ENCODE measurements at regions not wholly inside any gene's neighbourhood (a gene's known extent, or its start where the extent isn't known, plus 50 kb on each side); places are given as distances from the start of the nearest gene placed in this dataset.

DNA sequence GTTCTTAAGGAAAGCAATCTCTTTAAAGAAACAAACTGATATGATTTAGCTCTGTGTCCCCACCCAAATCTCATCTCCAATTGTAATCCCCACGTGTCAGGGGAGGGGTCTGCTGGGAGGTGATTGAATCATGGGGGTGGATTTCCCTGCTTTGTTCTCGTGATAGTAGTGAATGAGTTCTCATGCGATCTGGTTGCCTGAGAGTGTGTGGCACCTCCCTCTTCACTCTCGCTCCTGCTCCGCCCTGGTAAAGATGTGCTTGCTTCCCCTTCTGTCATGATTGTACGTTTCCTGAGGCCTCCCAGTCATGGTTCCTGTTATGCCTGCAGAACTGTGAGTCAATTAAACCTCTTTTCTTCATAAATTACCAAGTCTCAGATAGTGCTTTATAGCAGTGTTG is 412.7 kb upstream of the SMC2 start:
- DNase-seq (no peak), ATAC-seq (ENCODE audit: poor library complexity) (no peak)
- intact Hi-C loops (cut with DNase I), result no loop called here

DNA sequence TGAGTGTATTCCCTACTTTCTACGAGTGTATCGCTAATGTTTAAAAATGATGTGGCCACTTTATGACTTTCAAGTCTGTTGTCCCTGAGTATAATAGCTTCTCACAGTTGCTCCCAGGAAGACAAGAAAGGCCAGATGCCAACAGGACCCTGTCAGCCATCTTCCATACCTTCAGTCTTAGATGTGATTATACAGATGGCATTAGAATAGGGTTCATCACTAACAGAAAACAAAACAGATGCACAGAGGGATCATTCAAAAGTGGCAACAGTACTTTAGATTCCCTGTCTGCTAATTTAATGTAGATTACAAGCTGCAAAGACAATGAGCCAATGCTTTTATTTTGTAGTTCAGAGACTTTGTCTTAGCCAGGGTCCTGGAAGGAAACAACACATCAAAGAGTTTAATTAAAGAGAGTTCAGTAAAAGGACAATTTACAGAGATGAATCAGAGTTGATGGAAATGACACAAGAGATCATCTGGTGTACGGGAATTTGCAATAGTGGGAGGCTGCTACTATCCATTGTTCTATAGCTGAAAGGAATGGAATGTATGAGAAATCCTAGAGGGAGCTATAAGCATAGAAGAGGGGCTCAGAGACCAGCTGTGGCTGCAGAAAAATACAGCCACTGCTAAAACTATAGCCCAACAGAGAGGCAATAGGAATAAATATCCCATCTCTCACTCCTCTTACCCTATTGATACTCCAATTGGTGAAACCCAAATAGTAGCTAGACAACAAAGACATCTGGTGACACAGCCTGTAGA is 393.7 kb upstream of the SMC2 start:
- ATAC-seq (ENCODE audit: poor library complexity) (no peak), DNase-seq (no peak)
- intact Hi-C loops (cut with DNase I), result no loop called here

DNA sequence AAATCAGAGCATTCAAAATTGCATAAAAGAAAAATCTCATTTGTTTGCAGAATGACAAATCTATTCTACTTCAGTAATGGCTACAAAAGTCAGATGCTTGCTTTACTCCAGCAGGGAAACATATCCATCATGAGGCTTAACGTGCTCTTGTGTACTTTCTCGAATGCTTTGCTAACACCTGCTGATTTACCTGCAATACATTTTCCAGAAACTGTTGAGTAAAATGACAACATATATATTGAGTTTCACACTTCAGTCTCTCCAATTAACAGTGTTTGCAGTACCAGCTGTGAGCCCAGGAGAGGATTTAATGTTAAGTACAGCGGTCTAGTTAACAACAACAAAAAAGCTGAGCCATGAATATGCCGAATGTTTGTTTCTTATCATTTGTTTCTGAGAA is 391.5 kb upstream of the SMC2 start:
- no peak for DNase-seq
- no peak for ATAC-seq (ENCODE audit: poor library complexity)
- intact Hi-C loops (cut with DNase I), result no loop called here

DNA sequence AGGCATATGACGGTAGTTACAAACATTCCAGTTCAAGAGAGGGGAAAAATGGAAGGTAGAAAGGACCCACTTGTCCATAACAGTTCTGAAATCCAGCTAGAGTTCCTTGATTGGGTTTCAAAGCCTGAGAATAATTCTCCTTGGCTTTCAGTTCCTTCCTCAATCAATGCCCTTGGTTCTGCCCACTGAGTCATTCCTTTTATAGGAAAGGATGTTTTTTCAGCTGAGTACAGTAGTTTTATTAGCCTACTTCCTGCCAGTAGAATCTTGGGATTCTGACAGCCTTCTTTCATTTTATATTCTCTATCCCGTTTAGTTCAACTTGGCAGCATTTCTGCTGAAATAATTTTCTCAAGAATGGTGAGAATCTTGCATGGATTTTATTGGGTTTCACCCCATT is 386.9 kb upstream of the SMC2 start:
- intact Hi-C loops (cut with DNase I), result no loop called here
- no peak for ATAC-seq (ENCODE audit: poor library complexity)
- no peak for DNase-seq

DNA sequence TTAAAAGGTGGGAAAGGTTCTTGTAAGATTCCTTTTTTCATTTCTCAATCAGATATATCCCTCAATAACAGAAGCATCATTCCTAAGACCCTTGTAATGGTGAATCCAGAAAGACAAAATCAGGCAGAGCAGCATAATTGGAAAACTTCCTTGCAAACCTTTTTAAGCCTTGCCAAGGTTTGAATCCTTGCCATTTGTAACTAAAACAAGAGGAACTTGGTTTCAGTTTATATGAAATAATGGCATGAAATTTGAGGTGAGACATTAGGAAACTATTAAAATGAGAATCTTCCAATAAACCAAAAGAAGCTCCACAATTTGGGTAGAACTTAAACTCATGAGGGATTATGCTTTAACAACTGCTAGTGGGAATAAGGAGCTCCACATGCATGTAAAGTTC is 384.7 kb upstream of the SMC2 start:
- no peak for DNase-seq
- no peak for ATAC-seq (ENCODE audit: poor library complexity)
- intact Hi-C loops (cut with DNase I), result no loop called here

DNA sequence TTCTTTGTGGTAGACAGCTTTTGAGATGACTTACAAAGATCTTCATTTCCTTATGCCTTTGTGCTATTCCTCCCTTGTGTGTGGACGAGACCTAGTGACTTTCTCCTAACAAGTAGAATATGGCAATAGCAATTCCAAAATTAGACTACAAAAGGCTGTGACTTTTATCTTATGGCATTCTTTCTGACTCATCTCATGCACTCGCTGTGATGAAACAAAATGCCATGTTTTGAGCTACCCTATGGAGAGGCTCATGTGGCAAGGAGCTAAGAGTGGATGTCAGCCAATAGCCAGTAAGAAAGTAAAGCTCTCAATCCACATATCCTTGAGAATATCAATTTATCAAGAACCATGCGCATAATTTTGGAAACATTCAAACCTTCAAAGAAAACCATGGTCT is 380.5 kb upstream of the SMC2 start:
- no peak for ATAC-seq (ENCODE audit: poor library complexity)
- no peak for DNase-seq
- intact Hi-C loops (cut with DNase I), result no loop called here

DNA sequence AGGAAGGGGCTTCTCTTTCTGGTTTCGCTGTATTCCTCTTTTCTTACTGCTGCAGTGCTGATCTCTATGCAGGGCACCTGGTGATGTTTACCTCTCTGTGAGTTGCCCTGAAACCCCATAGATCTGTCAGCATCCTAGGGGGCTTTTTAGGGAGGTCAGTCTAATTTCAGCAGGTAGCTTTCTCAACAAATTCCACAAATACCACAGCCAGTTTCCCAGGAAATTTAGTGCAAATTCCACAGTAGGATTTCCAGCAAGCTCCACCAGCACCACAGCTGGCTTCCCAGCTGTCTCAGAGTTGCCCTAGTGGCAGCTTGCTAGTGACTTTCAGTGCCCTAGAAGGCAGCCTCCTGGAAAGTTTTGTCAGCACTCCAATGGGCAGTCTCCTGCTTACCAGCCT is 379.1 kb upstream of the SMC2 start:
- intact Hi-C loops (cut with DNase I), result no loop called here
- ATAC-seq (ENCODE audit: poor library complexity) (no peak), DNase-seq (no peak)

DNA sequence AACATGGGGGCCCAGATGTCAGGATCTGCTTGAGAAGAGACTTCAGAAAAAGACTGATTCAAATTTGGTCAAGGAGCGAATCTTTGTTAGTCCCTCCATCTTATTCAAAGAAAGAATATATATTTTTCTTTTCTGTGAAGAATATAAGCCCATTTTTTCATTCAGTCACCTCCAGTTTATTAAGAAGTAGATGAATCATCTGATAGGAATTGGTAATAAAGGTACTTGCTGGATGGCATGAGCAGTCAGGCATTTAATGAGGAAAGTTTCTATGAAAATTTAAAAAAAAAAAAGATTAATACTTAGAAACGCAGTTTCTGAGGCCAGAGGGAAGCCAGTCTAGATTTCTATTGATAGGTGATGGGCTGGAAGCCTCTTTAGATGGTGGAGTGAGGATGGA is 373.1 kb upstream of the SMC2 start:
- ATAC-seq (ENCODE audit: poor library complexity), result no peak
- DNase-seq, result no peak
- intact Hi-C loops (cut with DNase I), result no loop called here

DNA sequence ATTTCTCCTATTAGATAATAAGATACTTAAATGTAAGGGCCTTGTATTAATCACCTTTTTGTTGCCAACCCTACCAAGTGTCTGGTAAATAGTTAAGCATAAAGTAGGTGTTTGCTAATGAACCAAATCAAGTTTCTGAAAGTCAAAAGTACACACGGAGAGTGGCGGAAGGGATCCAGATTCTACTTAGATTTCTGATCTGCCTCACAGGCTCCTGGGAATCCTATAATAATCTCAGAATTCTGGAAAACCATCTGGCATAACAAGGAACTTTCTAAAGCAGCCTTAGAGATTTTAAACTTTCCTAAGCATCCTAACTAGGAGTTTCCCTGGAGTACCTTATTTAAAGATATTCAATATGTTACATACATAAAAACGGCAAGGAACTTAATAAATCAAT is 363.2 kb upstream of the SMC2 start:
- intact Hi-C loops (cut with DNase I), result no loop called here
- DNase-seq, result no peak
- ATAC-seq (ENCODE audit: poor library complexity), result no peak

DNA sequence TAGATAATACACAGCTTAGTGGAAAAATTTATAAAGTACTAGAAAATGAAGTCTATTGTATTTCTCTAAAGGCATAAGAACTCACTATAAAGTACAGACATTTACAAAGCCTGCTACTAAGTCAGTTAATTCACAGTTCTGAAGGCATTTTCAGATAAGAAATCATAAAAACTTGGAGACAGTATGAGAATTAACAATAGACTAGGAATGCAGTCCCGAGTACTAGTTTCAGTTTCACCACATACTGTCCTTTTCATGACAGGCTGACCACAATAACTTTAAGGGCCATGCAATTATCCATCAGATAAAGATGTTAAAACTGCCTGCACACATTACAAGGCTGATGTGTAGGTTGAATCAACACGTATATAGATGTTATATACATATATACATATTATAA is 362.6 kb upstream of the SMC2 start:
- intact Hi-C loops (cut with DNase I), result no loop called here
- ATAC-seq (ENCODE audit: poor library complexity), result no peak
- DNase-seq, result no peak

DNA sequence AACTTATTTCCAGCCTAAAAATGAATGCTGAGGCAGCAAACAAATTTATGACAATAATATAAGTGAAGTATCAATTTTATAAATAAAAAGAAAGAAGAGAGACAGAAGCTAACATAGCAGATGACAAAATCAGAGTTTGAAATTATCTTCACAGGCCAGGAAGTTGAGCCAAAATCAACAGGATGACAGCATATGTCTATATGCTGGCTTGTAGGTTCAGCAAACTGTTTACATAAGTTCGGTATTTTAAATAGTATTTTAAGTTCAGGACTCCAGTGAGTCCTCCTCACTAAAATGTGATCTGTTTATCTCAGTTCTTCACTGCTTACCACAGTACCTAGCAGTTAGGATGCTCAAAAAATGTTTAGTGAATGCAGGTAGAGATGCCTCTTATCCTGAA is 359.6 kb upstream of the SMC2 start:
- ATAC-seq (ENCODE audit: poor library complexity) (no peak), DNase-seq (no peak)
- intact Hi-C loops (cut with DNase I), result no loop called here

DNA sequence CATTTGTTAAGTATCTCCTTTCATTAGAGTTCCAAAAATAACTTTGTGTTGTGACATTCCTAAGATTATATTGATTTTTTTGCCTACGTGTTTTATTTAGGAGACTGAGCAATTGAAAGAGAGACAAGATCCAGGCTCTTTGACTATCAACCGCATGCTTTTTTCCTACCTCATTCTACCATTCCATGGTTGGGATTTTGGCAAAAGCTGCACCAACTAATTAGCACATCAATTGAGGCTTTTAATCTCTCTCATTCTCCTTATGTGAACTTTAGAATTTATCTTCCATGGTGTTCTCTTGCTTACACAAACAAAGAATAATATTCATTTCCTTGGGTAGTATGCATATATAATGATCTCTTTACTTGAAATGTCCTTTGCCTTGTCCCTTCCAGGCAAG is 338.7 kb upstream of the SMC2 start:
- no peak for ATAC-seq (ENCODE audit: poor library complexity)
- DNase-seq, result no peak
- intact Hi-C loops (cut with DNase I), result no loop called here

DNA sequence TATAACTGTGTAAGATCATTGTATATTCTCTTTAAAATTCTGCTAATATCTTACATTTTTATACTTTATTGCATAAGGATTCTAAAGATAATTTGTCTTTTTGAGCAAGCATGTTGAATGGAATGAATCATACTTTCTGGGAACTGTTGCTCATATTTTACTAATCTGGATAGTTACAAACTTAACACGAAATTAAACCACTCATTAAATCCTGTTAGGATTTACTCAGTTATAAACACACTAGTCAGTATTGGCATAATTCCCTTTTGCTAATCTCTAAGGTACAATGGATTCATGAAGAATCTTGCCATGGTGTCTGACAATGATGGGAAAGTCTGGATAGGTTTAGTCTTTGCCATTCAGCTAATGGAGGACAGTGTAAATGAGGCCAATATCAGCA is 338.1 kb upstream of the SMC2 start:
- ATAC-seq (ENCODE audit: poor library complexity) (no peak), DNase-seq (no peak)
- intact Hi-C loops (cut with DNase I), result no loop called here

DNA sequence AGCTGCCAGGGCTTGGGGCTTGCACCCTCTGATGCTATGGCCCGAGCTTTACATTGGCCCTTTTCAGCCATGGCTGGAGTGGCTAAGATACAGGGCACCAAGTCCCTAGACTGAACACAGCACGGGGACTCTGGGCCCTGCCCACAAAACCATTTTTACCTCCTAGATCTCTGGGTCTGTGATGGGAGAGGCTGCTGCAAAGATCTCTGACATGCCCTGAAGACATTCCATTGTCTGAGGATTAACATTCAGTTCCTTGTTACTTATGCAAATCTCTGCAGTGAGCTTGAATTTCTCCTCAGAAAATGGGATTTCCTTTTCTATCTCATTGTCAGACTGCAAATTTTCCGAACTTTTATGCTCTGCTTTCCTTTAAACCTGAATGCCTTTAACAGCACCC is 337.0 kb upstream of the SMC2 start:
- ATAC-seq (ENCODE audit: poor library complexity), result no peak
- DNase-seq, result no peak
- intact Hi-C loops (cut with DNase I), result no loop called here

DNA sequence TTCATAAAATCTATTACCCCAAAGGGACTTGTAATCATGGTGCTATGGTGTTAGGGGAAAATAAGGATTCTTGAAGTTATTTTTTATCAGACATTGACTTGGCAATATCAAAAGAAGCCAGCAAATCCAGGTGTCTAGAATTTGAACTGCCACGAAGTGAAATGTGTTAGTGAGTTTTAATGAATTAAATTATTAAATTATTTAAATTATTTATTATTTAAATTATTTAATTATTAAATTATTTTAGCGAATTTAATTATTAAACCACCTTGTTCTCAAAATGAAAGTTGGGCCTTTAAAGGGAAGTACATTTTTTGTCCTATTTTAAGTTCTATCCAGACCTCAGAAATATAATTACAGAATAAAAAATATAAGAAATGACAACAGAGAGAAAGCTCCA is 332.6 kb upstream of the SMC2 start:
- DNase-seq (no peak), ATAC-seq (ENCODE audit: poor library complexity) (no peak)
- intact Hi-C loops (cut with DNase I), result no loop called here

DNA sequence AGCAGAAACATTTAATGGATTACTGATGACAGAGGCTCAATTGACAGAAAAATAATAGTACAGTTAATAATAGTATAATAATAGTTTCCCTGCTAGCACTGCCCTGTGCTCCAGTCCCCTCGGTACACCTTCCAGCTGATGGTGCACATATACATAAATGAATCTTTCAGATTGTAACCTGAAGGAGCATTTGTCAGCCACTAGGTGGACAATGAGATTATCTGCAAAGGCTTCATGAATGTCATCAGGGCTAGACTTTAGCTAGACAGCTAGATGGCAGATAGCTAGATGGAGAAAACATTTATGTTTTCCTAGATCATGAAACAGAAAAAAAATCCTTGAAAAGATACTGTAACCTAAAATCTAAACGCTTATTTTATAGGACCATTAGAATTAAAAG is 304.4 kb upstream of the SMC2 start:
- ATAC-seq (ENCODE audit: poor library complexity), result no peak
- DNase-seq, result no peak
- intact Hi-C loops (cut with DNase I), result no loop called here

DNA sequence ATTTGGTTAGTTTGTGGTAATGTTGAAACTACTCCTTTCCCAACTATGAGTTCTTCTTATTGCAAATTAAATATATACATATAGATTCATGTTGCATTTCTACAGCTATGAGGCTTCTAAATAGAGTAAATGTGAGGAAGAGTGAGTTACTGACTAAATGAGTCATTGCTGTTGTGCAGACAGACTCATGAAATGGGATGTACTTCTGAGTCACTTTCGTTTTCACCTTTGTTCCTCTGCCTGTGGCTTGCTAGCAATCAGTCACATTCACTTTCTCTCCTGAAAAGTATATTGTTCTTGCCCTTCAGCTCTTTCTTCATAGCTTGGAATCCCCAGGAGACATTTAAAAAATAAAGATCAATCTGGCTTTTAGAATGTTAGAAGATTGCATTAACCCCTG is 295.5 kb upstream of the SMC2 start:
- ATAC-seq (ENCODE audit: poor library complexity) (no peak), DNase-seq (no peak)
- intact Hi-C loops (cut with DNase I), result no loop called here

DNA sequence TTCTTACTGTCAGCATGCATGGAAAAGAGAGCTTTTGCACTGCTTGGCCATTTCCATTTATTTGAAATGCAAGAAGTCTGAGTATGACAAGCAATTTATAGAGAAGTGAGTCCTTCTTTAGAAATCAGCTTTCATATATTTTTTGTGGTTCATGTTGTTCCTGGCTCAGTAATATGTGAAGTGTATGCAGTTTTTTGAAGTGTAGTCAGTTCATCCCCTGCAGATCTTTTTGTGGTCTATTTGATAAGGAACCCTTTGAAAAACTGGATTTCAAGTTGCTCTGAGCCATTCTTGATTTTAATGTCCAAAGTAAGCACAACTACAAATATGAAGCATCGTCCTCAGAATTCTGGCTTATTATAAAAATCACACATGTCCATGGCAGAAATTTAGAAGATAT is 294.1 kb upstream of the SMC2 start:
- no peak for ATAC-seq (ENCODE audit: poor library complexity)
- DNase-seq, result no peak
- intact Hi-C loops (cut with DNase I), result no loop called here

DNA sequence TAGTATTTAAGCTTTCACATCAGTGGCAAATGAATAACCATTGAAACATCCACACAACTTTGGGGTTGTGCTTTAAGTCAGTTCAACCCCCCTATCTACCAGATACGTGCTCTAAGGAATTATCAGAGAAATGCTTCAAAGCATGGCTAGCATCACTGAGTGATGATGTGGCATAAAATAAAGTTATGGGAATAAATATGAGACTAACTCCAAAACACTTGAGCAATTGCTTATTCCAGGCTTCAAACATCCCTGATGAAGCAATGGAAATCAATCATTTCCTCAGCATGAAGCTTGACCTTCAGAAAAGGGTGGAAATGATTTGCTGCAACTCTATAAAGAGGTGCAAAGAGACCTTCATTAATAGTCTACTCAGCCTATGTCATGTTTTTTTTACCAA is 292.0 kb upstream of the SMC2 start:
- DNase-seq (no peak), ATAC-seq (ENCODE audit: poor library complexity) (no peak)
- intact Hi-C loops (cut with DNase I), result no loop called here

DNA sequence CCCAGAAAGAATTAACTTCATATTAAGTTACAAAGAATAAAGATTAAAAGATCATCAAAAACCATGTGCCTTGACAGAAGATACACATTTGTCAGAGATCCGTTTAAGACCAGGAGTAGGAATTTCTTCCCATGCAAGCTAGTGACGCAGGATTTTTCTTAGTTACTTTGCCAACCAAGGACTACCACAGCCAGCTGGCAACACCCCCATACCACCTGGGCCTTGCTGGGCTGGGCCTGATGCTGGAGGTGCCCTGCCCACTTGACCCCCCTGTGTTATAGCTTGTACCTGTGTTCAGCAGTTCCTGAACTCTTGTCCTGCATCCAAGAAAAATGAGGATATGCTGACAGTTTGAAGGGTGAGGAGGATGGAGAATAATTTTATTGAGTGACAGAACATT is 290.9 kb upstream of the SMC2 start:
- DNase-seq (no peak), ATAC-seq (ENCODE audit: poor library complexity) (no peak)
- intact Hi-C loops (cut with DNase I), result no loop called here

DNA sequence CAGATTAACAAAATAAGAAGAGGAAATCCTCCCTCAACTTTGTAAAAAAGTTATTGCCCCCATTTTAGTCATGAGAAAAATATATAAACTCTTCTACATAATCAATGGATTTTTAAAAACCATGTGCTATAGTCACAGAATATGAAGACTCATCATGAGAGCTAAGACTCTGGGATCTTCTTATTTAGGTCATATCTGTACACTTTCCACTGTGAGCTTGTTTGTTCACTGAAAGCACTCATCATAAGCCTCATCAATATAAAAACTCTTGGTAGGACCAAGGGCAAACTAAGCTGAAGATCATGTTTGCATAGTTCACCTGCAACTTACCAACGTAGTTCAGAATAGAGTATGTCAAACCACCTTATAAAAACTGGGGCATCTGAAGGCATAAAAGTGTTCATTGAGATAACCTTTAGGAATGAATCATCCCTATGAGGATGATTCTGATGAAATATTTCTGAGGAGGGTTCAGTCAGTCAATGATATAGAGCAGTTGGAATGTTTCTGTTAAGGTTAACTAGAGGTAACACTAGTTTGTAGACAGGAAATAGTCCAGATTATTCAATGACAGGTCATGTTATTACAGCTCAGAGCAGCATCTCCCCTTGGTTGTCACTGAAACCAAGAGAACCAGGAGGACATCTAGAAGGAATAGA is 289.9 kb upstream of the SMC2 start:
- DNase-seq (no peak), ATAC-seq (ENCODE audit: poor library complexity) (no peak)
- intact Hi-C loops (cut with DNase I), result no loop called here
